Esophagus muscularis mucosa (tissue), 4 donors: ENCODE measurements at regions not wholly inside any gene's neighbourhood (a gene's known extent, or its start where the extent isn't known, plus 50 kb on each side); places are given as distances from the start of the nearest gene placed in this dataset.

ENCODE experiments used
- DNase-seq: peaks from one replicate; pipeline ENCODE4 v3.0.0-alpha.2; 2017; ENCODE audit errors: extremely low spot score
- H3K27ac ChIP-seq, 4 donors: fragments of 200-600 bp; sonication (generic); replicated peaks in 1 of 4; 1 replicate in 3 of 4; 2 replicates in 1 of 4; pipeline ENCODE4 v1.5.1; 2016 to 2019; ENCODE audit warnings: mild to moderate bottlenecking in 1 of 4
- H3K27me3 ChIP-seq, 4 donors: fragments of 200-600 bp; sonication (generic); one replicate each; pipeline versions ENCODE4 v1.5.1 to v1.6.0; 2016 to 2019
- H3K36me3 ChIP-seq, 4 donors: fragments of 200-600 bp; sonication (generic); one replicate each; pipeline ENCODE4 v1.5.1; 2016 to 2019
- H3K4me1 ChIP-seq, 4 donors: fragments of 200-600 bp; sonication (generic); one replicate each; pipeline ENCODE4 v1.5.1; 2016 to 2019
- H3K4me3 ChIP-seq, 4 donors: fragments of 200-600 bp; sonication (generic); 1 replicate in 2 of 4; 2 replicates in 2 of 4; pipeline ENCODE4 v1.5.1; 2016 to 2019; ENCODE audit warnings: mild to moderate bottlenecking in 4 of 4, moderate library complexity in 1 of 4
- H3K9me3 ChIP-seq, 4 donors: fragments of 200-600 bp; sonication (generic); 1 replicate in 3 of 4; 2 replicates in 1 of 4; pipeline ENCODE4 v1.5.1; 2016 to 2019
- CTCF ChIP-seq, 3 experiments: fragments of 200-600 bp in 2 of 3; fragments of 450-650 bp in 1 of 3; sonication (generic) in 2 of 3; IDR thresholded peaks; one replicate each; pipeline ENCODE4 v1.5.1; 2017 to 2019; ENCODE audit warnings: antibody characterized with exemption in 3 of 3, mild to moderate bottlenecking in 2 of 3, moderate library complexity in 1 of 3
- EP300 ChIP-seq: sonication (generic); formaldehyde crosslinking; IDR thresholded peaks from one replicate; pipeline ENCODE4 v1.6.1; 2017; ENCODE audit warnings: antibody characterized with exemption
- POLR2A ChIP-seq: fragments of 450-650 bp; IDR thresholded peaks from one replicate; pipeline ENCODE4 v1.6.1; 2017; ENCODE audit warnings: antibody characterized with exemption, moderate library complexity, mild to moderate bottlenecking, low read depth
- POLR2AphosphoS5 ChIP-seq, 2 donors: sonication (generic); formaldehyde crosslinking; IDR thresholded peaks; one replicate each; pipeline ENCODE4 v1.6.1; 2017; ENCODE audit warnings: antibody characterized with exemption in 2 of 2
- WGBS: methylation state at CpG from one replicate; pipeline ENCODE4 v1.1.5; 2018; 5-methylcytosine and 5-hydroxymethylcytosine counted together
- intact Hi-C: fragments of 100-400 bp; cut with DNase I; formaldehyde crosslinking; loops from one replicate; pipeline ENCODE4 v1.15.1; 2023

- H3K36me3 ChIP-seq: no peaks in the 10 kb centered on the region
- no peak for DNase-seq
- no peak overlapping the region for H3K27ac ChIP-seq
- no peaks in the 10 kb centered on the region for H3K4me1 ChIP-seq
- H3K9me3 ChIP-seq: no peaks in the 10 kb centered on the region
- WGBS: 93% methylated on average over 1 of the region's 1 CpG
- H3K27me3 ChIP-seq: no peaks in the 10 kb centered on the region
- intact Hi-C loops: no loop called here
- TF ChIP-seq CTCF (IDR thresholded peaks at IDR 0.05) (no peak), POLR2A (no peak), POLR2AphosphoS5 (IDR thresholded peaks at IDR 0.05) (no peak), EP300 (no peak)
- H3K4me3 ChIP-seq: no peak overlapping the region
Observed at GRCh38 chr15:95795386-95795785, 535.1 kb upstream of the NR2F2 start.

- intact Hi-C loops: no loop called here
- TF ChIP-seq EP300 (no peak), CTCF (IDR thresholded peaks at IDR 0.05) (no peak), POLR2A (no peak), POLR2AphosphoS5 (IDR thresholded peaks at IDR 0.05) (no peak)
- Histone ChIP-seq H3K4me1 (no peaks in the 10 kb centered on the region), H3K4me3 (no peak overlapping the region), H3K27ac (no peak overlapping the region), H3K9me3 (no peaks in the 10 kb centered on the region), H3K36me3 (no peaks in the 10 kb centered on the region), H3K27me3 (no peaks in the 10 kb centered on the region)
- DNase-seq: no peak
- 95% methylated on average over 12 of the region's 12 CpGs for WGBS
Observed at GRCh38 chr15:95799286-95800200, 531.0 kb upstream of the NR2F2 start.

- peaks cover 0 to 5% (median 0%) of the 10 kb centered on the region in 4 donors for H3K9me3 ChIP-seq
- H3K4me3 ChIP-seq: no peak overlapping the region
- intact Hi-C loops: no loop called here
- no peaks in the 10 kb centered on the region for H3K27me3 ChIP-seq
- no peaks in the 10 kb centered on the region for H3K36me3 ChIP-seq
- H3K4me1 ChIP-seq: no peaks in the 10 kb centered on the region
- TF ChIP-seq CTCF (IDR thresholded peaks at IDR 0.05): no peak
- no peak for TF ChIP-seq EP300
- no peak for TF ChIP-seq POLR2A
- no peak for TF ChIP-seq POLR2AphosphoS5 (IDR thresholded peaks at IDR 0.05)
- no peak overlapping the region for H3K27ac ChIP-seq
- no peak for DNase-seq
Observed at GRCh38 chr15:95804484-95804883, 526.0 kb upstream of the NR2F2 start.

GRCh38 chr15:95812491-95812890, 518.0 kb upstream of the NR2F2 start:
- no peak for DNase-seq
- no peak for TF ChIP-seq CTCF (IDR thresholded peaks at IDR 0.05)
- TF ChIP-seq EP300: no peak
- TF ChIP-seq POLR2AphosphoS5 (IDR thresholded peaks at IDR 0.05): no peak
- TF ChIP-seq POLR2A: no peak
- Histone ChIP-seq H3K27me3 (no peaks in the 10 kb centered on the region), H3K27ac (no peak overlapping the region), H3K9me3 (no peaks in the 10 kb centered on the region), H3K4me3 (no peak overlapping the region), H3K36me3 (no peaks in the 10 kb centered on the region), H3K4me1 (no peaks in the 10 kb centered on the region)
- intact Hi-C loops: no loop called here
- WGBS: 60% methylated on average over 2 of the region's 2 CpGs
